RWPE2 (cell line): ENCODE measurements at regions not wholly inside any gene's neighbourhood (a gene's known extent, or its start where the extent isn't known, plus 50 kb on each side); places are given as distances from the start of the nearest gene placed in this dataset.

Experiments used
- ATAC-seq: fragments of 200-7000 bp; cut with Tn5 transposase; 3 replicates; pipeline ENCODE4 v1.9.1; 2021; ENCODE audit warnings: low read depth
- DNase-seq: peaks from one replicate; pipeline ENCODE4 v3.0.0-alpha.2; 2020; ENCODE audit warnings: low spot score
- H3K27ac ChIP-seq: fragments of 450-650 bp; 2 replicates; pipeline ENCODE4 v1.5.1; 2017; ENCODE audit warnings: mild to moderate bottlenecking; ENCODE audit not compliant: poor library complexity, severe bottlenecking
- H3K27me3 ChIP-seq: fragments of 250-450 bp; sonication (Bioruptor Pico); 2 replicates; pipeline ENCODE4 v1.5.1; 2021; ENCODE audit warnings: mild to moderate bottlenecking, moderate library complexity; ENCODE audit not compliant: insufficient read depth, poor library complexity, severe bottlenecking
- H3K36me3 ChIP-seq: fragments of 250-450 bp; sonication (Bioruptor Pico); 2 replicates; pipeline ENCODE4 v1.5.1; 2020; ENCODE audit warnings: low read depth, mild to moderate bottlenecking, moderate library complexity
- H3K4me1 ChIP-seq: fragments of 250-450 bp; sonication (Bioruptor Pico); 2 replicates; pipeline ENCODE4 v1.5.1; 2021; ENCODE audit warnings: mild to moderate bottlenecking, moderate library complexity; ENCODE audit not compliant: insufficient read depth, poor library complexity, severe bottlenecking
- H3K4me3 ChIP-seq: fragments of 250-450 bp; sonication (Bioruptor Pico); 2 replicates; pipeline ENCODE4 v1.5.1; 2021; ENCODE audit warnings: mild to moderate bottlenecking, moderate library complexity; ENCODE audit not compliant: severe bottlenecking
- H3K9me3 ChIP-seq: fragments of 250-450 bp; sonication (Bioruptor Pico); 2 replicates; pipeline ENCODE4 v1.5.1; 2021; ENCODE audit warnings: mild to moderate bottlenecking, moderate library complexity; ENCODE audit not compliant: severe bottlenecking
- CTCF ChIP-seq: fragments of 450-650 bp; IDR thresholded peaks from one replicate; pipeline ENCODE4 v1.5.1; 2017; ENCODE audit warnings: mild to moderate bottlenecking, moderate library complexity; ENCODE audit not compliant: poor library complexity, severe bottlenecking

GRCh38 chr7:20477067-20477466, 138.4 kb upstream of the ABCB5 start:
- H3K27ac ChIP-seq: no peak overlapping the region
- H3K27me3 ChIP-seq: no peaks in the 10 kb centered on the region
- H3K4me3 ChIP-seq: no peak overlapping the region
- H3K9me3 ChIP-seq: no peaks in the 10 kb centered on the region
- no peak for TF ChIP-seq CTCF
- ATAC-seq (no peak), DNase-seq (no peak)
- H3K4me1 ChIP-seq: no peaks in the 10 kb centered on the region
- no peaks in the 10 kb centered on the region for H3K36me3 ChIP-seq

GRCh38 chr7:20479706-20480105, 135.8 kb upstream of the ABCB5 start:
- H3K27ac ChIP-seq: no peak overlapping the region
- ATAC-seq (no peak), DNase-seq (no peak)
- TF ChIP-seq CTCF: no peak
- no peaks in the 10 kb centered on the region for H3K36me3 ChIP-seq
- no peaks in the 10 kb centered on the region for H3K4me1 ChIP-seq
- no peak overlapping the region for H3K4me3 ChIP-seq
- no peaks in the 10 kb centered on the region for H3K27me3 ChIP-seq
- H3K9me3 ChIP-seq: no peaks in the 10 kb centered on the region

- Histone ChIP-seq H3K27ac (no peak overlapping the region), H3K9me3 (no peaks in the 10 kb centered on the region), H3K27me3 (no peaks in the 10 kb centered on the region), H3K4me1 (no peaks in the 10 kb centered on the region), H3K36me3 (no peaks in the 10 kb centered on the region), H3K4me3 (no peak overlapping the region)
- TF ChIP-seq CTCF: no peak
- DNase-seq (no peak), ATAC-seq (no peak)
Observed at GRCh38 chr7:20482071-20482470, 133.4 kb upstream of the ABCB5 start.

- ATAC-seq (no peak), DNase-seq (no peak)
- no peaks in the 10 kb centered on the region for H3K27me3 ChIP-seq
- peaks cover 12% of the 10 kb centered on the region for H3K9me3 ChIP-seq
- no peak overlapping the region for H3K4me3 ChIP-seq
- H3K36me3 ChIP-seq: no peaks in the 10 kb centered on the region
- no peak overlapping the region for H3K27ac ChIP-seq
- H3K4me1 ChIP-seq: no peaks in the 10 kb centered on the region
- TF ChIP-seq CTCF: no peak
Observed at GRCh38 chr7:20484356-20484755, 131.1 kb upstream of the ABCB5 start.

- peaks cover 12% of the 10 kb centered on the region for H3K9me3 ChIP-seq
- ATAC-seq: no peak
- no peaks in the 10 kb centered on the region for H3K4me1 ChIP-seq
- no peak for TF ChIP-seq CTCF
- no peak for DNase-seq
- H3K4me3 ChIP-seq: no peak overlapping the region
- H3K27me3 ChIP-seq: no peaks in the 10 kb centered on the region
- no peak overlapping the region for H3K27ac ChIP-seq
- no peaks in the 10 kb centered on the region for H3K36me3 ChIP-seq
Observed at GRCh38 chr7:20488850-20489249, 126.6 kb upstream of the ABCB5 start.
